CD4-positive, alpha-beta T cell treated with Interleukin-6 for 4 hours (primary cell): ENCODE measurements at regions not wholly inside any gene's neighbourhood (a gene's known extent, or its start where the extent isn't known, plus 50 kb on each side); places are given as distances from the start of the nearest gene placed in this dataset.

ENCODE experiments used
- DNase-seq: peaks from one replicate; pipeline ENCODE4 v3.0.0-alpha.2; 2020; ENCODE audit warnings: mixed read lengths

GRCh38 chr2:215615067-215615802 lies 179.4 kb upstream of the FN1 start:
- DNase-seq: no peak

- DNase-seq: no peak
These were observed 178.4 kb upstream of the FN1 start for GRCh38 chr2:215614296-215614695.

GRCh38 chr2:215613888-215614287 lies 178.0 kb upstream of the FN1 start:
- DNase-seq: no peak

GRCh38 chr2:215613280-215613679 lies 177.4 kb upstream of the FN1 start:
- no peak for DNase-seq

- no peak for DNase-seq
These were observed 176.9 kb upstream of the FN1 start for GRCh38 chr2:215612786-215613185.

GRCh38 chr2:215611609-215612386 lies 175.9 kb upstream of the FN1 start:
- DNase-seq: no peak

GRCh38 chr2:215609089-215610032 lies 173.5 kb upstream of the FN1 start:
- no peak for DNase-seq

- DNase-seq: no peak
These were observed 171.9 kb upstream of the FN1 start for GRCh38 chr2:215607766-215608165.

GRCh38 chr2:215606219-215606618 lies 170.4 kb upstream of the FN1 start:
- DNase-seq: no peak

- DNase-seq: no peak
These were observed 169.3 kb upstream of the FN1 start for GRCh38 chr2:215605214-215605613.

- DNase-seq: no peak
These were observed 168.7 kb upstream of the FN1 start for GRCh38 chr2:215604606-215605005.

- DNase-seq: no peak
These were observed 167.6 kb upstream of the FN1 start for GRCh38 chr2:215603440-215603839.

GRCh38 chr2:215602997-215603396 lies 167.1 kb upstream of the FN1 start:
- no peak for DNase-seq

GRCh38 chr2:215601990-215602721 lies 166.3 kb upstream of the FN1 start:
- DNase-seq: no peak

GRCh38 chr2:215601526-215601925 lies 165.7 kb upstream of the FN1 start:
- DNase-seq: no peak

GRCh38 chr2:215598376-215598975 lies 162.6 kb upstream of the FN1 start:
- no peak for DNase-seq

- no peak for DNase-seq
These were observed 161.7 kb upstream of the FN1 start for GRCh38 chr2:215597577-215597976.

GRCh38 chr2:215594766-215595165 lies 158.9 kb upstream of the FN1 start:
- no peak for DNase-seq

- no peak for DNase-seq
These were observed 154.3 kb upstream of the FN1 start for GRCh38 chr2:215590010-215590745.

GRCh38 chr2:215583881-215584280 lies 148.0 kb upstream of the FN1 start:
- no peak for DNase-seq

GRCh38 chr2:215579809-215580208 lies 143.9 kb upstream of the FN1 start:
- DNase-seq: no peak
